Fibroblast of skin of back (primary cell): ENCODE measurements at regions not wholly inside any gene's neighbourhood (a gene's known extent, or its start where the extent isn't known, plus 50 kb on each side); places are given as distances from the start of the nearest gene placed in this dataset.
"Not testable (repeated sequence)": the region's sequence is repeated elsewhere in the genome, so short reads cannot be mapped to it uniquely, and the experiment has no call there.

Experiments
- DNase-seq: peaks from one replicate; pipeline ENCODE4 v3.0.0-alpha.2; 2013

GRCh38 chr5:62043289-62044280, 262.4 kb upstream of the KIF2A start:
- no peak for DNase-seq

DNA sequence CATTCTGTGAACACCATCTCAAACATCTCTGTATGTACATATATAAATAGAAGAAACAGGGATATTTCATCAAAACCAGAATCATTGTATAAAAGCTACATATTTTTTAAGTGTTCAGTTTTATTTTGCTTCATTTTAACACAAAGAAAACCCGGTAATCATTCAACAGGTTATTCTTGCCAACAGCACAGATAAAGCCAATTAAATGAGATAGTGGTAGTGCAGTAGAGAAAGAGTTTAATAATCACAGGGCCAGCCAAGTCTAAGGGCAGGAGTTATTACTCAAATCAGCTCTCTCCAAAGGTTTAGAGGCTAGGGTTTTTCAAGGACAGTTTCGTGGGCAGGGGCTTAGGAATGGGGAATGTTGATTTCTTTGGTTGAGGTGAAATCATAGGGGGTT, 261.0 kb upstream of the KIF2A start:
- DNase-seq: no peak

DNA sequence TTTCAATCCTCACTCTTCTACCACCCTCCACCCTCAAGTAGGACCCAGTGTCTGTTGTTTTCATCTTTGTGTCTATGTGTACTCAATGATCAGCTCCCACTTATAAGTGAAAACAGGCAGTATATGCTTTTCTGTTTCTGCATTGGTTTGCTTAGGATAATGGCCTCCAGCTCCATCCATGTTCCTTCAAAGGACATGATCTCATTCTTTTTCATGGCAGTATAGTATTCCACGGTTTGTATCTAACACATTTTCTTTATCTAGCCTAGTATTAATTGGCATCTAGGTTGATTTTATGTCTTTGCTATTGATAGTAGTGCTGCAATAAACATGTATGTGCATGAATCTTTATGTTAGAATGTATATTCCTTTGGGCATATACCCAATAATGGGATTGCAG, 259.8 kb upstream of the KIF2A start:
- no peak for DNase-seq

- no peak for DNase-seq
These were observed 254.3 kb upstream of the KIF2A start for GRCh38 chr5:62051747-62052146.

DNA sequence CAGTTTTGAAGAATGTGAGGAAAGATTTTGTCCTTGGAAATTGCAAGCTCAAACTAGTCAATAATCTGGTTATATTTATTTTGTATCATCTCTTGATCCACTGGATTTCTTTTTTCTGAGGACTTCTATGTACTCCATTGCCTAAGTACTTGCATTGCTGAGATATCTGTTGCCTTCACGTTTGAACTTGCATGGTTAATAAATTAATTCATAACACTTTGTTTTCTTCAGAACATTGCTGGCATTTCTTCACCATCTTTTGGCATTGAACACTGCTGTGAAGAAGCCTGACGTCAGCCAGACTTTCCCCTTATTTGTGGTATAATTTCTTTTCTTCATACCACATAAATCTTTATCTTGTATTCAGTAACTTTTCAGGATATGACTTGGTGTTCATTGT, 246.0 kb upstream of the KIF2A start:
- DNase-seq: no peak

GRCh38 chr5:62065050-62065449, 241.0 kb upstream of the KIF2A start:
- DNase-seq: no peak

DNA sequence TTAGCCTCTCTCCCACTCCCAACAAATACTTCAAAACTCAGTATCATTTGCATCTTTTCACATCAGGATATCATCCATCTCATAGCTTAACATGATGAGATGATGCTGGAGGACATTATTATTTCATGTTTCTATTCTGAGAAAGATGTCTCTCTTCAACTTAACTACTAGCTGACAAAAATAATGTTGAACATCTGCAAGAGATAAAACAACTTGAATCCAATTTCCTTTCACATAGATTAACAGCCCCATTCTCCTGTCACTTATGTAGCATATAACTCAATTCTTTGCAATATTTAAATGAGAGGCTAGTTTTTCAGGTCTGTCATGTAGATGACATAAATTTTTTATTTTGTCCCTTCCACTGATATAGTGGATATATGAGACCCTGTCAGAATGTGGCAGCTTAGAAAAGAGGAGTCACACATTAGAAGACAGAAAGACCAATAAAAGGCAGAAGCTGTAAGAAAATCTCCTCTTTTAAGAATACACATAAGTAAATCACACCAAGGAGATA, 239.2 kb upstream of the KIF2A start:
- no peak for DNase-seq

DNA sequence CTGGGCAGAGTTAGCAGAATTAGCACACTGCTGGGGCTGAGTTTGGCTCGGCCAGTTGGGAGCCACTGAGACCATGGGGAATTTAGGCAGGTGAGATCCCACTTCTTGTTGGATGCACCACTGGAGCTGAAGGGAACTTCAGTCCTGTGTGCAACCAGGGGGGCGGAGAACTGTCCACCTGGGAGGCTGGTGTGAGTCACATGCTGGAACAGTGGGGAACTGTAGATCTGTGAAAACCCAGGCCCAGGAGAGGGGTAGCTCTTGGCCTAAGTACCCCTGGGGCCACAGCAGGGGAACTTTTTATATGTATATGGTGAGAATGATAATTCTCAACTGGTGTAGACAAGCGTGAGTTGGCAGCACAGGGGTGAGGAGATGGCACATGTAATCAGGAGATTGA, 237.5 kb upstream of the KIF2A start:
- no peak for DNase-seq

DNA sequence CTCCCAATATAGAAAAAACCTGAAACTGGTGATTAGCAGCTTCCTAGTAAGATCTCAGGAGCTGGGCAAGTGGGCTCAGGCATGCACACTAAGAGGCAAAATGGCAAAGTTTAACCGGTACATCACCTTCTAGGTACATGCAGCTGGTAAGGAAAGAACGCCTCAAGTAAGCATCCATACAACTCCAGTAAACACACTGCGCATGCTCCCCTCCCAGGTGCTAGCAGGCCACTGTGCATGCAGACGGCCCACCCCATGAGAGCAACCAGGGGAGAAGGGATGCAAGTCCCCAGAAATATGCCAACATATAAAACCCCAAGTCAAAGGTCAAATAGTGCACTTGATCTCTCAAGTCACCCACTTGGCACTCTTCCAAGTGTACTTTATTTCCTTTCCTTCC, 228.6 kb upstream of the KIF2A start:
- DNase-seq: no peak

DNA sequence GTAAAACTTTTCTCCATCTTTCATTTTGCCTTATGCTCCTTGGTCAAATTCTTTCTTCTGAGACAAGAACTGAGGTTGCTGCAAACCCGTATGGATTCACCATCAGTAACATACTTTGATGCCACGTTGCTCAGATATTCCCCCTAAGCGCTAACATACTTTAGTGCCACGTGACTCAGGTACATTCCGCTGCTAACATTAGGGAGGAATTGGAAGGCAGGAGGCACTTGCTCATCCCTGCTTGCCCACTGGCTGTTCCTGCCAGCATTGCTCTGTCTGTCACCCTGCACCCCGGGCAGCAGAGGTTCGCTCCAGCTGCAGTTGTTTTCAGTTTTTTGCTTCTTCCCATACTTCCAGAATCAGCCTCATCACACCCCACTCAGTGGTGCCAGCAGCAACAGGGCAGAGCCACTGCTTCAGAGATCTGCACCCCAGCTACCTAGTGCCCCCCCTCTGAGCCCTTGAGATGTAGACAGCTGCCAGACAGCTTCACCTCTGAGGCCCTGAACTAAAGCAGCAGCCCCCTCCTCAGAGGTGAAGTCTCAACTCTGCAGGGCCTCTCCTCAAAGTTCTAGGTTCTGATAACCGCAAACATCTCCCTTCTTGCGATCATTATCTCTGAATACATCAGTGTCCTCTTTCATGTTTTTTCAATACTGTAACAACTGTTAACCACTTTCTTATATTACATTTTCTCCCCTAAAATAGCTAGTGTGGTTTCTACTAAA, 228.0 kb upstream of the KIF2A start:
- DNase-seq: no peak

GRCh38 chr5:62082370-62082801, 223.6 kb upstream of the KIF2A start:
- peak; percentile 79 for DNase-seq

DNA sequence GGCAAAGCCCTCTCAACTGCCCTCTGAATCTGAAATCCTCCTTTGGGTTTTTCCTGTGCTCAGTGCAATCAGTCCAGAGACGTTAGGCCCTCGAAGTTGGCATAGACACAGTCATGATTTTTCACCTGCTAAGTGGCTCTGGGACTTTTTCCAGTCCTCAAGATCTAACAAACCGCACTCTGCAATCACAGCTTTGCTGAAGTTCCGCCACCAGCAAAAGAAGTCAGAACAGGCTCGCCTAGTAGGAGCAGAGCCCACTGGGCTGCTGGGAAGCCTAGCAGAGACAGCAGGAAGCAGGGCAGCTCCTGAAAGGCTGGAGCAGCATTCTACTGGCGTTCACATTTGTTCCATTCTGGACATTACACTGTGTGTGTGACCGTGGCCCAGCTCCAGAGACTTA, 222.8 kb upstream of the KIF2A start:
- no peak for DNase-seq

DNA sequence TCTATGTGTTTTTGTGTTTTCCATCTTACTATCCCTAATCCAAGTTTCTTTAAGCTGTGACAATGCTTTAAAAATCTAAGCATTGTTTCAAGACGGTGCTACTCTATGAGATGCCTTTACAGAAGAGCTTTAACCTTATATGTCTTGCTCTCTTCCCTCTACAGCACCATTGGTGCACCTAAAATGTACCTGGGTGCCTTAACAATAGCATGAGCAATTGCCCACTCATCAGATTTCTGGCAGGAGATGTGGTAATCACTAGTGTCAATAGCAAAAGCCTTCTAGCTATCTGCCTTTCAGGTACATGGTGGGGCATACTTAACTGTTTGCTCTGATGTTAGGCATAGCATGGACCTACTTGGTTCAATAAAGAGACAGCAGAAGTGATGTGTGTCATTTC, 222.3 kb upstream of the KIF2A start:
- DNase-seq: no peak

DNA sequence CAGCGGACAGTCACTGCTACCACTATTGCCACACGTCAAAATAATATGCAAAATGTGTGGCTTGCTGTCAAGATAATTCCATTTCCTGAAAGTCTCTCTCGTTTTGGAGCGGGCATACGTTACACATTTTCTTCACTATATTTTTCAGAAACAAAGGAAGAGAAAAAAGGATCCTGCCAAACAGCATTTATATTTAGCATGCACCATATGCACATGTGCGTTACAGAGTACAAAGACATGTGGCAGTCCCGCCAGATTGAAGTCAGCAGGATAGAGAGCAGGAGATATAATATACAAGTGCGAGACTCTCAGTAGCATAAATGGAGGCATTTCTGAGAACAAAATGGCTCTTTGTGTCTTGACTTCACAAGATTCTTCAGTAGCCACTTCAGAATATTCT, 221.6 kb upstream of the KIF2A start:
- no peak for DNase-seq

DNA sequence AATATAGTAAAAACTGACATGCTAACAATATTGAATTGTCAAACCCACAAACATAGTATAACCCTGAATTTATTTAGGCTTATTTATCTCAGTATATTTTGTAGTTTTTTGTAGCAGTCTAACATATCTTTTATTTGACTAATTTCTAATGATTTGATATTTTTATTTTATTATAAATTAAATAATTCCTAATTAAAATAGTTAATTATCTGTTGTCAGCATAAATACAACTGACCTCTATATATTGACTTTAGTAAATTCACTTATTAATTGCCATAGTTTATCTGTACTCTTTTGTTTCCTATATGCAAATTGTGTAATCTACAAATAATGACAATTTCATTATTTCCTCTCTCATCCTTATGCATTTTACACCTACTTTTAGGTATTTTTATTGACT, 215.1 kb upstream of the KIF2A start:
- no peak for DNase-seq

DNA sequence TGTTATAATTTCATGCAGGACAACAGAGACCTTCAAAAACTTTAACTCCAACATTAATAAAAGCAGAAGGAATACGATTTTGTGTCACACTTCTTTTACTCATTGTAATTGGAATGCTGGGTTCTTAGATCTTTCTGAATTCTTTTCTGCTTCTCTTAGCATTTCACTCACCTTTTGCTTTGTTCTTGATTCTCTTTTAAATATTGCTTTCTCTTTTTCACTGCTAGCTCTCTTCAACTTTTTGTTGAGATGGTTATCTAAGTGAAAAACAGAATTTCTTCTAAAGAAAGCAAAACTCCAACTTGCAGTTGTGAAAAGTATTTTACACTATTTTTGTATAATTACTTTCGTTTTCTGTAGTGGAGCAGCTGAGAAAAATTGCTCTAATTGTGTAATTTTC, 212.6 kb upstream of the KIF2A start:
- DNase-seq: no peak

- peak; percentile 39 for DNase-seq
These were observed 212.0 kb upstream of the KIF2A start for GRCh38 chr5:62093976-62094375.

GRCh38 chr5:62097361-62097760, 208.6 kb upstream of the KIF2A start:
- no peak for DNase-seq

DNA sequence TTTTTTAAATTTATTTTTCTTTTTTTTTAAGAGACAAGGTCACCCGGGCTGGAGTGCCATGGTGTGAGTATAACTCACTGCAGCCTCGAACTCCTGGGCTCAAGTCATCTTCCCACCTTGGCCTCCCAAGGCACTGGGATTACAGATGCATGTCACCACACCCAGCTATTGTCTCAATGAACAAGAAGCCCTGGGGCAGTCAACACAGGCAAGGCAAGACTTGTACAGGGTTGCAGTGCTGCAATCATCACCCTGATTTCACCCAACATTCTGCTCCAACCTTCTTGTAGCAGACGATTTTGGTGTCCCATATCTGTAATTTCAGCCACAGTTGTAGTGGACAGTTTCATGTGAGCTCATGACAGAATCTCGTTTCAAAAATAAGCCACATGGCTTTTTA, 205.8 kb upstream of the KIF2A start:
- no peak for DNase-seq

- not testable (repeated sequence) for DNase-seq
These were observed 202.1 kb upstream of the KIF2A start for GRCh38 chr5:62103863-62104262.

GRCh38 chr5:62111428-62111827, 194.6 kb upstream of the KIF2A start:
- peak; percentile 18 for DNase-seq

DNA sequence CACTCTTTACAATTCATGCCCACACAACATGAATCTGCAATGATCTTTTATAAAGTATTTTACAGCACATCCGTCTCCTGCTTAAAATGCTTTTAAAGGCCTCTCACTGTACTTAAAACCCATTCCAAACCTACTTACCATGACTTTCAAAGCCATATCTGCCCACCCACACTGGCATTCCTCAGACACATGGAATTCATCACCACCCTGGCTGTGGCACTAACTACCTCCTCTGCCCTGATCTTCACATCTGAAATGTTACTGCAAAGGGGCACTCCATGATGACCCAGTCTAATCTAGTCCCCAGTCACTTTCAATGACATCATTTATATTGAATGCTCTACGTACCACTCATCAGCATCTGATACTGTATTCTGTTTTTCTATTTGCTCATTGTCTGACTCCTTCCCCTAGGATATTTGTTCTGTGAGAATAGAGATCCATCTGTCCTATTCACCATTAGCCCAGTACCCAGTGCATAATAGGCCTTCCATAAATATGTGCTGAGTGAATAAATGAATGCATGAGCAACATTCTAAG, 193.2 kb upstream of the KIF2A start:
- DNase-seq: peak; percentile 46

GRCh38 chr5:62115014-62115413, 191.0 kb upstream of the KIF2A start:
- peak; percentile 7 for DNase-seq
